ENCODE measurements at regions not wholly inside any gene's neighbourhood (a gene's known extent, or its start where the extent isn't known, plus 50 kb on each side); places are given as distances from the start of the nearest gene placed in this dataset.
"Not testable (repeated sequence)": the region's sequence is repeated elsewhere in the genome, so short reads cannot be mapped to it uniquely, and the experiment has no call there.

GRCh38 chr2:82215212-82215611 lies 1910.7 kb upstream of the LRRTM1 start:
- DNase-seq (peak in 1 of 2 donors; percentile 10), ATAC-seq (ENCODE audit: low FRiP score in 2 of 2) (peak in 1 of 2 donors; percentile 55)
- no peaks in the 10 kb centered on the region for H3K9me3 ChIP-seq
- no peaks in the 10 kb centered on the region for H3K36me3 ChIP-seq
- H3K27me3 ChIP-seq = no peaks in the 10 kb centered on the region
- no peaks in the 10 kb centered on the region for H3K4me1 ChIP-seq
- H3K4me3 ChIP-seq = no peak overlapping the region
- 81 to 92% methylated on average over 3 to 4 of the region's 4 CpGs for WGBS, 2 donors
- H3K27ac ChIP-seq = no peak overlapping the region
- TF ChIP-seq CTCF (IDR thresholded peaks at IDR 0.05) = no peak
- no peak for TF ChIP-seq EP300 (IDR thresholded peaks at IDR 0.05)
- TF ChIP-seq POLR2AphosphoS5 (IDR thresholded peaks at IDR 0.05) = no peak
- TF ChIP-seq POLR2A (IDR thresholded peaks at IDR 0.05) = no peak

- Histone ChIP-seq H3K9me3 (no peaks in the 10 kb centered on the region), H3K27ac (no peak overlapping the region), H3K4me3 (no peak overlapping the region), H3K4me1 (no peaks in the 10 kb centered on the region), H3K36me3 (no peaks in the 10 kb centered on the region), H3K27me3 (no peaks in the 10 kb centered on the region)
- no peak for DNase-seq
- 75 to 81% methylated on average over 3 of the region's 3 CpGs for WGBS, 2 donors
- no peak for ATAC-seq (ENCODE audit: low FRiP score in 2 of 2)
- TF ChIP-seq EP300 (IDR thresholded peaks at IDR 0.05) (no peak), POLR2AphosphoS5 (IDR thresholded peaks at IDR 0.05) (no peak), POLR2A (IDR thresholded peaks at IDR 0.05) (no peak), CTCF (IDR thresholded peaks at IDR 0.05) (no peak)
These were observed 1894.9 kb upstream of the LRRTM1 start for GRCh38 chr2:82199493-82199852.

- no peaks in the 10 kb centered on the region for H3K36me3 ChIP-seq
These were observed 1894.4 kb upstream of the LRRTM1 start for GRCh38 chr2:82198809-82199492.

GRCh38 chr2:82182270-82182669 lies 1877.7 kb upstream of the LRRTM1 start:
- no peak for TF ChIP-seq POLR2AphosphoS5 (IDR thresholded peaks at IDR 0.05)
- no peak for TF ChIP-seq EP300 (IDR thresholded peaks at IDR 0.05)
- H3K27ac ChIP-seq = no peak overlapping the region
- no peak for ATAC-seq (ENCODE audit: low FRiP score in 2 of 2)
- H3K4me3 ChIP-seq = no peak overlapping the region
- H3K9me3 ChIP-seq = no peaks in the 10 kb centered on the region
- no peaks in the 10 kb centered on the region for H3K4me1 ChIP-seq
- no peak for DNase-seq
- H3K27me3 ChIP-seq = no peaks in the 10 kb centered on the region
- H3K36me3 ChIP-seq = no peaks in the 10 kb centered on the region

More at GRCh38 chr2:82198809-82199492, 1894.4 kb upstream of the LRRTM1 start:
- Histone ChIP-seq H3K27me3 (no peaks in the 10 kb centered on the region), H3K9me3 (no peaks in the 10 kb centered on the region), H3K27ac (no peak overlapping the region), H3K4me1 (no peaks in the 10 kb centered on the region), H3K4me3 (no peak overlapping the region)
- WGBS, 2 donors = 86% methylated on average over 4 of the region's 4 CpGs
- DNase-seq = no peak
- TF ChIP-seq EP300 (IDR thresholded peaks at IDR 0.05) (no peak), CTCF (IDR thresholded peaks at IDR 0.05) (no peak), POLR2AphosphoS5 (IDR thresholded peaks at IDR 0.05) (no peak), POLR2A (IDR thresholded peaks at IDR 0.05) (no peak)
- no peak for ATAC-seq (ENCODE audit: low FRiP score in 2 of 2)

GRCh38 chr2:82175210-82175609 lies 1870.7 kb upstream of the LRRTM1 start:
- H3K4me1 ChIP-seq; H3K36me3 ChIP-seq; H3K9me3 ChIP-seq; H3K27me3 ChIP-seq; H3K4me3 ChIP-seq; DNase-seq; ATAC-seq (ENCODE audit: low FRiP score in 2 of 2); H3K27ac ChIP-seq: not testable (repeated sequence)
- WGBS, 2 donors = 90% methylated on average over 10 of the region's 10 CpGs

GRCh38 chr2:82172483-82172882 lies 1867.9 kb upstream of the LRRTM1 start:
- Histone ChIP-seq H3K27ac (no peak overlapping the region), H3K4me3 (no peak overlapping the region), H3K27me3 (no peaks in the 10 kb centered on the region), H3K9me3 (no peaks in the 10 kb centered on the region), H3K4me1 (no peaks in the 10 kb centered on the region), H3K36me3 (no peaks in the 10 kb centered on the region)
- DNase-seq = no peak
- TF ChIP-seq EP300 (IDR thresholded peaks at IDR 0.05) (no peak), POLR2AphosphoS5 (IDR thresholded peaks at IDR 0.05) (no peak), CTCF (IDR thresholded peaks at IDR 0.05) (no peak), POLR2A (IDR thresholded peaks at IDR 0.05) (no peak)
- 62 to 70% methylated on average over 2 of the region's 2 CpGs for WGBS, 2 donors
- no peak for ATAC-seq (ENCODE audit: low FRiP score in 2 of 2)

Measured in upper lobe of left lung (tissue), 6 donors.